Progenitor cell of endocrine pancreas (in vitro differentiated cells): ENCODE measurements at regions not wholly inside any gene's neighbourhood (a gene's known extent, or its start where the extent isn't known, plus 50 kb on each side); places are given as distances from the start of the nearest gene placed in this dataset.
"Not testable (repeated sequence)": the region's sequence is repeated elsewhere in the genome, so short reads cannot be mapped to it uniquely, and the experiment has no call there.

ENCODE experiments used
- DNase-seq: peaks from one replicate; pipeline ENCODE4 v3.0.0; 2021; ENCODE audit warnings: low spot score; ENCODE audit not compliant: unreplicated experiment
- H3K27ac Mint-ChIP-seq: 2 replicates; pipeline ENCODE4 v1.8.0; 2021; ENCODE audit warnings: mild to moderate bottlenecking, moderate library complexity, mixed read lengths
- H3K27me3 Mint-ChIP-seq: 2 replicates; pipeline ENCODE4 v1.8.0; 2021; ENCODE audit warnings: mixed read lengths
- H3K36me3 Mint-ChIP-seq: 2 replicates; pipeline ENCODE4 v1.8.0; 2022; ENCODE audit warnings: mixed read lengths; ENCODE audit not compliant: insufficient read depth
- H3K4me1 Mint-ChIP-seq: 2 replicates; pipeline ENCODE4 v1.8.0; 2021; ENCODE audit warnings: low read depth, mixed read lengths
- H3K4me3 Mint-ChIP-seq: 2 replicates; pipeline ENCODE4 v1.8.0; 2021; ENCODE audit warnings: low read depth, mild to moderate bottlenecking, moderate library complexity, mixed read lengths
- H3K9me3 Mint-ChIP-seq: 2 replicates; pipeline ENCODE4 v1.8.0; 2021; ENCODE audit warnings: low read depth, mixed read lengths
- TF ChIP-seq, protein P1 (sequence below): fragments of 200-600 bp; sonication (generic); IDR thresholded peaks from one replicate; pipeline ENCODE4 v1.5.0; 2021; ENCODE audit warnings: antibody characterized with exemption, mild to moderate bottlenecking; ENCODE audit not compliant: unreplicated experiment

DNA sequence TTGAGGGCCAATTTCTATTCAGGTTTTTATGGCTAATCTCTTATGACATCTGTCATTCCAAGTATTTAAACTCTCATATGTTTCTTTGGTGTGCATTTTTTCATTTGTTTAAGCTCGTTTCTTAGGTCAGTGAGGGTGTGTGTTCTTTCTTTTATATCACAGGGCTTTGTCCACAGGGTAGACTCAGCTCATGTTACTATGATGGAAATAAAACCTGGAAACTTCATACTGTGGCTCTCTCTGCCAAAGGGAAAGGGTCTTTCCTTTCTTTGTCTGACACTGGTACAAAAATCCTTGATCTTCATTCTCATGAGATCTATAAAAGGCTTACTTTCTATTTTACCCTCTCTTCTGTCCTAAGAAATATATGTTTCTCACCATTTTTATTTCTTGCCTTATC is 129.6 kb upstream of the SP8 start:
- Mint-ChIP-seq H3K9me3 (no peaks in the 10 kb centered on the region), H3K36me3 (no peaks in the 10 kb centered on the region), H3K27me3 (no peaks in the 10 kb centered on the region), H3K4me3 (no peak overlapping the region), H3K27ac (no peak overlapping the region), H3K4me1 (peaks cover 2% of the 10 kb centered on the region)
- no peak for DNase-seq
- TF ChIP-seq, protein P1, sequence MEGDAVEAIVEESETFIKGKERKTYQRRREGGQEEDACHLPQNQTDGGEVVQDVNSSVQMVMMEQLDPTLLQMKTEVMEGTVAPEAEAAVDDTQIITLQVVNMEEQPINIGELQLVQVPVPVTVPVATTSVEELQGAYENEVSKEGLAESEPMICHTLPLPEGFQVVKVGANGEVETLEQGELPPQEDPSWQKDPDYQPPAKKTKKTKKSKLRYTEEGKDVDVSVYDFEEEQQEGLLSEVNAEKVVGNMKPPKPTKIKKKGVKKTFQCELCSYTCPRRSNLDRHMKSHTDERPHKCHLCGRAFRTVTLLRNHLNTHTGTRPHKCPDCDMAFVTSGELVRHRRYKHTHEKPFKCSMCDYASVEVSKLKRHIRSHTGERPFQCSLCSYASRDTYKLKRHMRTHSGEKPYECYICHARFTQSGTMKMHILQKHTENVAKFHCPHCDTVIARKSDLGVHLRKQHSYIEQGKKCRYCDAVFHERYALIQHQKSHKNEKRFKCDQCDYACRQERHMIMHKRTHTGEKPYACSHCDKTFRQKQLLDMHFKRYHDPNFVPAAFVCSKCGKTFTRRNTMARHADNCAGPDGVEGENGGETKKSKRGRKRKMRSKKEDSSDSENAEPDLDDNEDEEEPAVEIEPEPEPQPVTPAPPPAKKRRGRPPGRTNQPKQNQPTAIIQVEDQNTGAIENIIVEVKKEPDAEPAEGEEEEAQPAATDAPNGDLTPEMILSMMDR, result no peak

DNA sequence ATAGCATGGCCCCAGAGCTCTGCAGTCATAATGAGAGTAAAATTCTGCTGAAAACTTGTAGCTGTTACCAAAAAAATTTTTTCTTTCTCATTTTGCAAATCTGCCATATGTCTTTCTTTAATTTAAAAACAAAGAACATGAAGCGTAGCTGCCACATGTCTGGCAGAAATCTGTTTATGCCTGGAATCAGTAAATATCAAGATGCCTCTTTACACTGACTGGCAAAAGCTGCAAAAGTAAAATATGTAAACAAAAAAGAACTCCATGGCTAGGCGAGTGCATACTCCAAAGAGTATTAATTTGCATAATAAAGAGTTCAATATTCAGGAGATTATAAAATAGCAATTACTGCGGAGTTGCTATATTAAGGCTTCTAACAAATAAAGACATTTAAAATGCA is 130.9 kb upstream of the SP8 start:
- H3K4me3 Mint-ChIP-seq, result no peak overlapping the region
- no peak for DNase-seq
- TF ChIP-seq, protein P1, result no peak
- H3K4me1 Mint-ChIP-seq, result peaks cover 2% of the 10 kb centered on the region
- H3K9me3 Mint-ChIP-seq, result no peaks in the 10 kb centered on the region
- H3K36me3 Mint-ChIP-seq, result no peaks in the 10 kb centered on the region
- no peaks in the 10 kb centered on the region for H3K27me3 Mint-ChIP-seq
- no peak overlapping the region for H3K27ac Mint-ChIP-seq

DNA sequence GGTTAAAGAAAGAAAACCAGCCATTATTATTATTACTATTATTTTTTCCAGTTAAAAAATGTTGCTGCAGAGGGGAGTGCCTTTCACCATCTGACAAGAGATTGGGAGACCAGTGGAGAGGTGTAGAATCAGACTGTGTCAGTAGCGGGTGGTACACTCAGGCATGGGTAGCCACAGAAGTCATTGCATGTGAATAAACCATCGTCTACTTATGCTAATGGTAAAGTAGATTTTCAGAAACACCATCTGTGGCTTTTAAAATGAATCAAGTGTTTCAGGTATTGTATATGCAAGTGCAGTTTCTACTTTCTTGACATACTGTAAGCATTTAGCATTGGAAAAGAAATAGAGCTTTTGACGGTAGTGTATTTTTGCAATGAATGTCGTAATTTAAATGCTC is 131.5 kb upstream of the SP8 start:
- Mint-ChIP-seq H3K27me3 (no peaks in the 10 kb centered on the region), H3K9me3 (no peaks in the 10 kb centered on the region), H3K27ac (no peak overlapping the region), H3K36me3 (no peaks in the 10 kb centered on the region), H3K4me1 (peaks cover 2% of the 10 kb centered on the region), H3K4me3 (no peak overlapping the region)
- TF ChIP-seq, protein P1, result no peak
- DNase-seq, result no peak

DNA sequence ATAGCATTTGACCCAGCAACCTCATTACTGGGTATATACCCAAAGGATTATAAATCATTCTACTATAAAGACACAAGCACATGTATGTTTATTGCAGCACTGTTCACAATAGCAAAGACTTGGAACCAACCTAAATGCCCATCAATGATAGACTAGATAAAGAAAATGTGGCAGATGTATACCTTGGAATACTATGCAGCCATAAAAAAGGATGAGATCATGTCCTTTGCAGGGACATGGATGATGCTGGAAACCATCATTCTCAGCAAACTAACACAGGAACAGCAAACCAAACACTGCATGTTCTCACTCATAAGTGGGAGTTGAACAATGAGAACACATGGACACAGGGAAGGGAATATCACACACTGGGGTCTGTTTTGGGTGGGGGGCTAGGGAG is 140.5 kb upstream of the SP8 start:
- H3K27ac Mint-ChIP-seq, H3K27me3 Mint-ChIP-seq, DNase-seq, H3K4me1 Mint-ChIP-seq, H3K4me3 Mint-ChIP-seq, H3K36me3 Mint-ChIP-seq: not testable (repeated sequence)
- peaks cover 29% of the 10 kb centered on the region for H3K9me3 Mint-ChIP-seq

DNA sequence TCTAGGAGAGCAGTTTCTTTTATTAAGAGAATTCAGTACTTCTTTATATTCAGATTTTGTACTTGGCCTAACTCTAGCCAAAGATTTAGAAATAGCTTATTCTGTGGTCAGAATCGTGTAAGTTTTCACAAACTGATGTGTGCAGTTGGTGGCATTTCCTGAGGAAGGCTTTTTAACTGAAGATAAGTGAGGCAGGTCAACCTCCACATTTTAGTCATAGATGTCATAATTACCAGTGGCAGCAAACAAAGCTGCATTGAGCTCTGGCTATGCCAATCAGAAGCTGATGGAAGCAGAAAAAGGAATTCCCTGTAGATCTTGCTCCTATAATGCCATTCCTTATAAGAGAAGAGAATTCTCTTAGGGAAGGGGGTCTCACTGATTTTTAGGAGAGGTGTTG is 141.3 kb upstream of the SP8 start:
- peaks cover 29% of the 10 kb centered on the region for H3K9me3 Mint-ChIP-seq

DNA sequence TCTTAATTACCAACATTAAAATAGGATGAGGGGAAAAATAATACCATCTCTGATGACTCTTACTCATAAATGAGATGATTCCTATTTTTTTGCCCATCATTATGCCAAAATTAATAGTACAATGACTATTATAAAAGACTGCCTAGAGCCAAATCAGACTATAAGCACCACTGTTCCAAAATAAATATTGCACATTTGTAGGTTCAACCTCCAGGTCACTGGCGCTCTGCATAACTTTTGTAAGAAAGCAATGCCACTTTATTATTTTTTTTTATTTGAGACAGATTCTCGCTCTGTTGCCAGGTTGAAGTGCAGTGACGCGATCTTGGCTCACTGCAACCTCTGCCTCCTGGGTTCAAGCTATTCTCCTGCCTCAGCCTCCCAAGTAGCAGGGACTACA is 142.5 kb upstream of the SP8 start:
- Mint-ChIP-seq H3K4me3 (no peak overlapping the region), H3K4me1 (peaks cover 14% of the 10 kb centered on the region), H3K27ac (no peak overlapping the region), H3K27me3 (no peaks in the 10 kb centered on the region), H3K36me3 (peaks cover 2% of the 10 kb centered on the region), H3K9me3 (peaks cover 23% of the 10 kb centered on the region)
- DNase-seq, result no peak
- TF ChIP-seq, protein P1, result no peak

More for the DNA sequence above, 141.3 kb upstream of the SP8 start:
- TF ChIP-seq, protein P1, result no peak
- Mint-ChIP-seq H3K4me3 (no peak overlapping the region), H3K27me3 (no peaks in the 10 kb centered on the region), H3K27ac (no peak overlapping the region), H3K36me3 (peaks cover 2% of the 10 kb centered on the region), H3K4me1 (peaks cover 12% of the 10 kb centered on the region)
- DNase-seq, result no peak
